ENCODE measurements at regions not wholly inside any gene's neighbourhood (a gene's known extent, or its start where the extent isn't known, plus 50 kb on each side); places are given as distances from the start of the nearest gene placed in this dataset.

GRCh38 chr5:71955723-71956122, 151.6 kb upstream of the MAP1B start:
- DNase-seq, result no peak

- no peak for DNase-seq
Observed at GRCh38 chr5:71957292-71957898, 149.9 kb upstream of the MAP1B start.

- DNase-seq, result no peak
Observed at GRCh38 chr5:71960195-71960594, 147.1 kb upstream of the MAP1B start.

- no peak for DNase-seq
Observed at GRCh38 chr5:71961786-71962185, 145.5 kb upstream of the MAP1B start.

GRCh38 chr5:71969460-71969859, 137.8 kb upstream of the MAP1B start:
- no peak for DNase-seq

- DNase-seq, result no peak
Observed at GRCh38 chr5:71971862-71972261, 135.4 kb upstream of the MAP1B start.

GRCh38 chr5:71972777-71973473, 134.3 kb upstream of the MAP1B start:
- DNase-seq, result no peak

GRCh38 chr5:71973563-71973962, 133.7 kb upstream of the MAP1B start:
- DNase-seq, result no peak

GRCh38 chr5:71974165-71974564, 133.1 kb upstream of the MAP1B start:
- DNase-seq, result no peak

GRCh38 chr5:71974622-71975021, 132.7 kb upstream of the MAP1B start:
- DNase-seq, result no peak

- DNase-seq, result no peak
Observed at GRCh38 chr5:71976449-71976848, 130.8 kb upstream of the MAP1B start.

GRCh38 chr5:71977311-71977710, 130.0 kb upstream of the MAP1B start:
- no peak for DNase-seq

GRCh38 chr5:71978216-71978615, 129.1 kb upstream of the MAP1B start:
- DNase-seq, result no peak

- no peak for DNase-seq
Observed at GRCh38 chr5:71982717-71983395, 124.4 kb upstream of the MAP1B start.

- no peak for DNase-seq
Observed at GRCh38 chr5:71986101-71986500, 121.2 kb upstream of the MAP1B start.

- no peak for DNase-seq
Observed at GRCh38 chr5:71988808-71989207, 118.5 kb upstream of the MAP1B start.

GRCh38 chr5:71993600-71993999, 113.7 kb upstream of the MAP1B start:
- DNase-seq, result no peak

GRCh38 chr5:71996789-71997188, 110.5 kb upstream of the MAP1B start:
- no peak for DNase-seq

GRCh38 chr5:71998746-71999145, 108.5 kb upstream of the MAP1B start:
- DNase-seq, result no peak

- no peak for DNase-seq
Observed at GRCh38 chr5:72000707-72001106, 106.6 kb upstream of the MAP1B start.

GRCh38 chr5:72005671-72006070, 101.6 kb upstream of the MAP1B start:
- no peak for DNase-seq

GRCh38 chr5:72006361-72006760, 100.9 kb upstream of the MAP1B start:
- DNase-seq, result no peak

GRCh38 chr5:72007336-72008111, 99.8 kb upstream of the MAP1B start:
- no peak for DNase-seq

GRCh38 chr5:72009280-72009679, 98.0 kb upstream of the MAP1B start:
- DNase-seq, result no peak

Data from activated CD4-positive, alpha-beta T cell treated with anti-CD3 and anti-CD28 coated beads for 4 hours (primary cell).